ENCODE measurements at regions not wholly inside any gene's neighbourhood (a gene's known extent, or its start where the extent isn't known, plus 50 kb on each side); places are given as distances from the start of the nearest gene placed in this dataset.

DNA sequence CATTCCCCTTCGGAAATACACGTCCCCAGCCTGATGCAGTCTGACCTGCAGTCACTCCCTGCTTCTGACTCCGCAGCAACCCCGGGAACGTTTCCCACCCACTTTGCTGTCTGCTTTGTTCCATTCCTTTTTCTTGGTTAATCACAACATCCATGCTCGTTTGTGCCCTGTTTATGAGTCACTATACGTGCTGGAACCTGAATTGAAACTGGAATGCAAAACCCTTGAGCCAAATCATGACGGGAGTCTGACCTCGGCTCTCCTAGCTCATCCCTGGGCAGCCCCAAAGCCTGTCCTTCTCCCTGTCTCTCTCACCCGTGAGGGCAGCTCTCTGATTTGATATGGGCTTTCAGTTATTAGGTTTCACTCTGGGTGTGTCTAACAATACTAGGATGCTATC is 57.1 kb upstream of the RNF152 start:
- peak overlapping the region; percentile 78 for H2AFZ ChIP-seq (replicated peaks; ENCODE audit: low read length, poor library complexity)
- TF ChIP-seq CEBPB (IDR thresholded peaks at IDR 0.05; ENCODE audit: low read depth, low read length) (peak; percentile 14; the same call in 1 of the 2 replicates), MAZ (IDR thresholded peaks at IDR 0.05; ENCODE audit: borderline replicate concordance, low read depth, low read length) (no peak), SMC3 (IDR thresholded peaks at IDR 0.05; ENCODE audit: low read depth, low read length) (no peak), BHLHE40 (IDR thresholded peaks at IDR 0.05; ENCODE audit: low read depth, low read length) (no peak), MAFK (IDR thresholded peaks at IDR 0.05; ENCODE audit: low read depth, low read length) (no peak), RCOR1 (IDR thresholded peaks at IDR 0.05; ENCODE audit: insufficient replicate concordance, low read length) (no peak), RAD21 (IDR thresholded peaks at IDR 0.05; ENCODE audit: low read length) (no peak), CHD1 (IDR thresholded peaks at IDR 0.05; ENCODE audit: low read depth, low read length) (no peak), POLR2A (IDR thresholded peaks at IDR 0.05; ENCODE audit: low read depth, low read length) (no peak), FOS (IDR thresholded peaks at IDR 0.05; ENCODE audit: low read depth, low read length) (peak; percentile 29; the same call in 1 of the 2 replicates), MXI1 (IDR thresholded peaks at IDR 0.05; ENCODE audit: borderline replicate concordance, low read depth, low read length) (no peak)
- TF ChIP-seq, protein P1, sequence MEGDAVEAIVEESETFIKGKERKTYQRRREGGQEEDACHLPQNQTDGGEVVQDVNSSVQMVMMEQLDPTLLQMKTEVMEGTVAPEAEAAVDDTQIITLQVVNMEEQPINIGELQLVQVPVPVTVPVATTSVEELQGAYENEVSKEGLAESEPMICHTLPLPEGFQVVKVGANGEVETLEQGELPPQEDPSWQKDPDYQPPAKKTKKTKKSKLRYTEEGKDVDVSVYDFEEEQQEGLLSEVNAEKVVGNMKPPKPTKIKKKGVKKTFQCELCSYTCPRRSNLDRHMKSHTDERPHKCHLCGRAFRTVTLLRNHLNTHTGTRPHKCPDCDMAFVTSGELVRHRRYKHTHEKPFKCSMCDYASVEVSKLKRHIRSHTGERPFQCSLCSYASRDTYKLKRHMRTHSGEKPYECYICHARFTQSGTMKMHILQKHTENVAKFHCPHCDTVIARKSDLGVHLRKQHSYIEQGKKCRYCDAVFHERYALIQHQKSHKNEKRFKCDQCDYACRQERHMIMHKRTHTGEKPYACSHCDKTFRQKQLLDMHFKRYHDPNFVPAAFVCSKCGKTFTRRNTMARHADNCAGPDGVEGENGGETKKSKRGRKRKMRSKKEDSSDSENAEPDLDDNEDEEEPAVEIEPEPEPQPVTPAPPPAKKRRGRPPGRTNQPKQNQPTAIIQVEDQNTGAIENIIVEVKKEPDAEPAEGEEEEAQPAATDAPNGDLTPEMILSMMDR (conservative IDR thresholded peaks at IDR 0.05; ENCODE audit: low read depth, low read length) = no peak
- peak overlapping the region; percentile 65 for H3K14ac ChIP-seq (replicated peaks; ENCODE audit: low read depth, low read length)
- ChIA-PET CTCF (no interaction called here), POLR2A (ENCODE audit: unreplicated experiment) (no interaction called here)
- peak; percentile 74 for DNase-seq
- no TSS peak for BruUV-seq (replicated peaks)
- peaks cover 22% of the 10 kb centered on the region for H3K4me1 ChIP-seq (ENCODE audit: control insufficient read depth, insufficient read depth, low read length)
- dilution Hi-C loops (cut with HindIII; ENCODE audit: low sequenced_read_pairs, unreplicated experiment) = no loop called here
- H3K23ac ChIP-seq (ENCODE audit: low read depth, low read length) = peak overlapping the region; percentile 78
- H4K91ac ChIP-seq (ENCODE audit: insufficient read depth, low read depth, low read length) = peak overlapping the region; percentile 80
- H4K5ac ChIP-seq (ENCODE audit: low read depth, low read length) = peak overlapping the region; percentile 47; the same call in 1 of the 2 replicates
- H3K4me3 ChIP-seq (ENCODE audit: insufficient read depth, low read depth, low read length) = no peak overlapping the region
- peak overlapping the region; percentile 64; the same call in 1 of the 2 replicates for H3K4me2 ChIP-seq (ENCODE audit: low read depth, low read length)
- in situ Hi-C loops (cut with MboI; ENCODE audit: low sequenced_read_pairs) = no loop called here
- H4K20me1 ChIP-seq (ENCODE audit: insufficient read depth, low read length) = no peaks in the 10 kb centered on the region
- H2BK120ac ChIP-seq (ENCODE audit: low read depth, low read length) = peak overlapping the region; percentile 74
- peaks cover 22% of the 10 kb centered on the region for H3K9me1 ChIP-seq (ENCODE audit: insufficient read depth, low read length)
- H3K9ac ChIP-seq (ENCODE audit: low read depth, low read length) = no peak overlapping the region
- no peaks in the 10 kb centered on the region for H3K27me3 ChIP-seq (ENCODE audit: control insufficient read depth, insufficient read depth, low read length)
- H2BK15ac ChIP-seq (ENCODE audit: low read depth, low read length) = peak overlapping the region; percentile 71; the same call in 2 of the 3 replicates
- 71% methylated on average over 9 of the region's 10 CpGs; no CpG with 5 or more reads in 1 of the 2 experiments for WGBS, 2 experiments (ENCODE audit: extremely low coverage in 2 of 2, insufficient read length in 1 of 2)
- peak overlapping the region; percentile 81 for H3K4ac ChIP-seq (ENCODE audit: low read depth, low read length)
- H3K9me3 ChIP-seq (ENCODE audit: control insufficient read depth, insufficient read depth, low read length) = no peaks in the 10 kb centered on the region
- ATAC-seq (ENCODE audit: low read depth) = peak; percentile 12
- H2BK20ac ChIP-seq (ENCODE audit: low read depth, low read length) = peak overlapping the region; percentile 77
- no peaks in the 10 kb centered on the region for H3K36me3 ChIP-seq (ENCODE audit: control insufficient read depth, insufficient read depth, low read length)
- no peaks in the 10 kb centered on the region for H3K79me1 ChIP-seq (ENCODE audit: low read depth in 1 of 2, low read length in 2 of 2)
- intact Hi-C loops (cut with micrococcal nuclease) = no loop called here
- peak overlapping the region; percentile 60 for H2AK9ac ChIP-seq (replicated peaks; ENCODE audit: low read depth, low read length, poor library complexity)
- no peak overlapping the region for H3K27ac ChIP-seq (ENCODE audit: insufficient read depth, low read length)
- no peak overlapping the region for H3K56ac ChIP-seq (ENCODE audit: extremely low read depth, insufficient read depth, low read length)
- H2BK5ac ChIP-seq (ENCODE audit: low read depth, low read length, poor library complexity, severe bottlenecking) = peak overlapping the region; percentile 72
- peak overlapping the region; percentile 48; the same call in 1 of the 2 replicates for H3K18ac ChIP-seq (ENCODE audit: low read depth, low read length)
- H4K8ac ChIP-seq (ENCODE audit: low read depth in 2 of 2, low read length in 2 of 2) = peak overlapping the region in 1 of 2 experiments; percentile 75; a peak in 2 of 4 replicates
- peak overlapping the region; percentile 93 for H2AK5ac ChIP-seq (ENCODE audit: low read depth, low read length)

Data from IMR-90 (cell line).